ENCODE measurements at regions not wholly inside any gene's neighbourhood (a gene's known extent, or its start where the extent isn't known, plus 50 kb on each side); places are given as distances from the start of the nearest gene placed in this dataset.
"Not testable (repeated sequence)": the region's sequence is repeated elsewhere in the genome, so short reads cannot be mapped to it uniquely, and the experiment has no call there.

- TF ChIP-seq, protein P1, sequence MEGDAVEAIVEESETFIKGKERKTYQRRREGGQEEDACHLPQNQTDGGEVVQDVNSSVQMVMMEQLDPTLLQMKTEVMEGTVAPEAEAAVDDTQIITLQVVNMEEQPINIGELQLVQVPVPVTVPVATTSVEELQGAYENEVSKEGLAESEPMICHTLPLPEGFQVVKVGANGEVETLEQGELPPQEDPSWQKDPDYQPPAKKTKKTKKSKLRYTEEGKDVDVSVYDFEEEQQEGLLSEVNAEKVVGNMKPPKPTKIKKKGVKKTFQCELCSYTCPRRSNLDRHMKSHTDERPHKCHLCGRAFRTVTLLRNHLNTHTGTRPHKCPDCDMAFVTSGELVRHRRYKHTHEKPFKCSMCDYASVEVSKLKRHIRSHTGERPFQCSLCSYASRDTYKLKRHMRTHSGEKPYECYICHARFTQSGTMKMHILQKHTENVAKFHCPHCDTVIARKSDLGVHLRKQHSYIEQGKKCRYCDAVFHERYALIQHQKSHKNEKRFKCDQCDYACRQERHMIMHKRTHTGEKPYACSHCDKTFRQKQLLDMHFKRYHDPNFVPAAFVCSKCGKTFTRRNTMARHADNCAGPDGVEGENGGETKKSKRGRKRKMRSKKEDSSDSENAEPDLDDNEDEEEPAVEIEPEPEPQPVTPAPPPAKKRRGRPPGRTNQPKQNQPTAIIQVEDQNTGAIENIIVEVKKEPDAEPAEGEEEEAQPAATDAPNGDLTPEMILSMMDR (IDR thresholded peaks at IDR 0.05) = not testable (repeated sequence)
- not testable (repeated sequence) for TF ChIP-seq POLR2A (IDR thresholded peaks at IDR 0.05)
Observed at GRCh38 chr20:12129532-12129931, 211.8 kb downstream of the BTBD3 start.
